ENCODE measurements at regions not wholly inside any gene's neighbourhood (a gene's known extent, or its start where the extent isn't known, plus 50 kb on each side); places are given as distances from the start of the nearest gene placed in this dataset.

DNA sequence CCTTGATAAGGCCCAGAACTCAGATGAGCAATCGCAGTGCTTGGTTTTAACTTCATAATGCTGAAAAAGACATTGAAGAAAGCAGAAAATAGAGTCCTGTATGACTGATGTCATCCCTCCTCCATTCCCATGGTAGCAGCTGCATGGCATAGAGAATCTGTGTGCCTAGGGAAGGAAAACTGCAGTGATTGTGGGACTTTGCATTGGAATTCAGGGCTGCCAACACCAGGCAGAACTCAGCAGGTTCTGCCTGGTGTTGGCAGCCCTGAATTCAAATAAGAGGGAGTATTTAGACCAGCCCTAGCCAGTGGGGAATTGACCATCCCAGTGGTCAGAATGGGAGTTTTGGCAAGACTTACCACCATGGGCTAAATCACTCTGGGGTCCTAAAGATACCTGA is 1016.0 kb downstream of the FAM181B start:
- Histone ChIP-seq H3K36me3 (ENCODE audit: control insufficient read depth in 4 of 4, insufficient read depth in 3 of 4, low read depth in 1 of 4, low read length in 3 of 4) (no peaks in the 10 kb centered on the region), H3K4me1 (ENCODE audit: control insufficient read depth in 4 of 4, insufficient read depth in 4 of 4, low read length in 3 of 4) (no peaks in the 10 kb centered on the region), H3K4me3 (ENCODE audit: low read depth in 1 of 3, low read length in 3 of 3) (no peak overlapping the region), H3K9me3 (ENCODE audit: control insufficient read depth in 4 of 4, low read length in 3 of 4) (no peaks in the 10 kb centered on the region), H3K27ac (ENCODE audit: low read depth in 1 of 2, low read length in 2 of 2) (no peak overlapping the region), H3K27me3 (ENCODE audit: control insufficient read depth in 4 of 4, insufficient read depth in 4 of 4, low read length in 3 of 4) (no peaks in the 10 kb centered on the region), H3K9ac (ENCODE audit: low read depth in 1 of 2, low read length in 2 of 2) (no peak overlapping the region)
- 84% methylated on average over 1 of the region's 1 CpG for WGBS
- TF ChIP-seq, protein P1, sequence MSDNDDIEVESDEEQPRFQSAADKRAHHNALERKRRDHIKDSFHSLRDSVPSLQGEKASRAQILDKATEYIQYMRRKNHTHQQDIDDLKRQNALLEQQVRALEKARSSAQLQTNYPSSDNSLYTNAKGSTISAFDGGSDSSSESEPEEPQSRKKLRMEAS (IDR thresholded peaks at IDR 0.05), result no peak
- TF ChIP-seq TAF1 (conservative IDR thresholded peaks at IDR 0.05) (no peak), FOXA2 (IDR thresholded peaks at IDR 0.05) (no peak), SP1 (IDR thresholded peaks at IDR 0.05) (no peak), NR2F2 (IDR thresholded peaks at IDR 0.05) (no peak), HNF4A (conservative IDR thresholded peaks at IDR 0.05) (no peak), JUND (IDR thresholded peaks at IDR 0.05) (no peak), RAD21 (IDR thresholded peaks at IDR 0.05) (no peak), RXRA (IDR thresholded peaks at IDR 0.05) (no peak), EGR1 (IDR thresholded peaks at IDR 0.05; ENCODE audit: low read depth in 2 of 2) (no peak)
- TF ChIP-seq, protein P2, sequence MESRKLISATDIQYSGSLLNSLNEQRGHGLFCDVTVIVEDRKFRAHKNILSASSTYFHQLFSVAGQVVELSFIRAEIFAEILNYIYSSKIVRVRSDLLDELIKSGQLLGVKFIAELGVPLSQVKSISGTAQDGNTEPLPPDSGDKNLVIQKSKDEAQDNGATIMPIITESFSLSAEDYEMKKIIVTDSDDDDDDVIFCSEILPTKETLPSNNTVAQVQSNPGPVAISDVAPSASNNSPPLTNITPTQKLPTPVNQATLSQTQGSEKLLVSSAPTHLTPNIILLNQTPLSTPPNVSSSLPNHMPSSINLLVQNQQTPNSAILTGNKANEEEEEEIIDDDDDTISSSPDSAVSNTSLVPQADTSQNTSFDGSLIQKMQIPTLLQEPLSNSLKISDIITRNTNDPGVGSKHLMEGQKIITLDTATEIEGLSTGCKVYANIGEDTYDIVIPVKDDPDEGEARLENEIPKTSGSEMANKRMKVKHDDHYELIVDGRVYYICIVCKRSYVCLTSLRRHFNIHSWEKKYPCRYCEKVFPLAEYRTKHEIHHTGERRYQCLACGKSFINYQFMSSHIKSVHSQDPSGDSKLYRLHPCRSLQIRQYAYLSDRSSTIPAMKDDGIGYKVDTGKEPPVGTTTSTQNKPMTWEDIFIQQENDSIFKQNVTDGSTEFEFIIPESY (IDR thresholded peaks at IDR 0.05), result no peak
- TF ChIP-seq, protein P3, sequence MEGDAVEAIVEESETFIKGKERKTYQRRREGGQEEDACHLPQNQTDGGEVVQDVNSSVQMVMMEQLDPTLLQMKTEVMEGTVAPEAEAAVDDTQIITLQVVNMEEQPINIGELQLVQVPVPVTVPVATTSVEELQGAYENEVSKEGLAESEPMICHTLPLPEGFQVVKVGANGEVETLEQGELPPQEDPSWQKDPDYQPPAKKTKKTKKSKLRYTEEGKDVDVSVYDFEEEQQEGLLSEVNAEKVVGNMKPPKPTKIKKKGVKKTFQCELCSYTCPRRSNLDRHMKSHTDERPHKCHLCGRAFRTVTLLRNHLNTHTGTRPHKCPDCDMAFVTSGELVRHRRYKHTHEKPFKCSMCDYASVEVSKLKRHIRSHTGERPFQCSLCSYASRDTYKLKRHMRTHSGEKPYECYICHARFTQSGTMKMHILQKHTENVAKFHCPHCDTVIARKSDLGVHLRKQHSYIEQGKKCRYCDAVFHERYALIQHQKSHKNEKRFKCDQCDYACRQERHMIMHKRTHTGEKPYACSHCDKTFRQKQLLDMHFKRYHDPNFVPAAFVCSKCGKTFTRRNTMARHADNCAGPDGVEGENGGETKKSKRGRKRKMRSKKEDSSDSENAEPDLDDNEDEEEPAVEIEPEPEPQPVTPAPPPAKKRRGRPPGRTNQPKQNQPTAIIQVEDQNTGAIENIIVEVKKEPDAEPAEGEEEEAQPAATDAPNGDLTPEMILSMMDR (IDR thresholded peaks at IDR 0.05; ENCODE audit: low read depth, low read length, missing input control), result no peak
- DNase-seq (ENCODE audit: low spot score), result no peak

DNA sequence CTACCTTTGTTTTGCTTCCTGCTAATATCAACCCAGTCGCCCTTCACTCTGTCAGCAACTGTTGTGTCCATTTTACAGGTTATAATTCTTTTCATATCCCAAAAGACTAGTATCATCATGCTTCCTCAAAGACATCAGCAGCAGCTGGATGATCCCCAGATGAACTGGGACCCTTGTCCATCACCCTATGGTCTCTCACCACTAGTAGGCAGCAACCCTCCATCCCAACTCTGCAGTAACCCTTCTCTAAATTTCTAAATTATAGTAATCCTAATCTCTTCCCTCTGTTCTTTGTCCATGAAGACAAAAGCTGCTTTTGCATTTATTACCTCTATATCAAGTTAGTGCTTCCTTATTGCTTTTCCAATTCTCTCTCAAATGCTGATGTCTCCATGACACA is 1025.8 kb downstream of the FAM181B start:
- no peaks in the 10 kb centered on the region for H3K4me1 ChIP-seq (ENCODE audit: control insufficient read depth in 4 of 4, insufficient read depth in 4 of 4, low read length in 3 of 4)
- H3K9me3 ChIP-seq (ENCODE audit: control insufficient read depth in 4 of 4, low read length in 3 of 4), result peaks cover 0 to 3% (median 0%) of the 10 kb centered on the region in 4 donors
- no peak overlapping the region for H3K4me3 ChIP-seq (ENCODE audit: low read depth in 1 of 3, low read length in 3 of 3)
- TF ChIP-seq, protein P4, sequence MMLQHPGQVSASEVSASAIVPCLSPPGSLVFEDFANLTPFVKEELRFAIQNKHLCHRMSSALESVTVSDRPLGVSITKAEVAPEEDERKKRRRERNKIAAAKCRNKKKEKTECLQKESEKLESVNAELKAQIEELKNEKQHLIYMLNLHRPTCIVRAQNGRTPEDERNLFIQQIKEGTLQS (IDR thresholded peaks at IDR 0.05), result no peak
- TF ChIP-seq HNF4A (conservative IDR thresholded peaks at IDR 0.05) (no peak), NR2F2 (IDR thresholded peaks at IDR 0.05) (no peak), SP1 (IDR thresholded peaks at IDR 0.05) (no peak), GABPA (IDR thresholded peaks at IDR 0.05 in 1 of 2, conservative IDR thresholded peaks at IDR 0.05 in 1 of 2) (no peak)
- peaks cover 0 to 3% (median 0%) of the 10 kb centered on the region in 4 donors for H3K27me3 ChIP-seq (ENCODE audit: control insufficient read depth in 4 of 4, insufficient read depth in 4 of 4, low read length in 3 of 4)
- H3K9ac ChIP-seq (ENCODE audit: low read depth in 1 of 2, low read length in 2 of 2), result no peak overlapping the region
- no peak for DNase-seq (ENCODE audit: low spot score)
- no peaks in the 10 kb centered on the region for H3K36me3 ChIP-seq (ENCODE audit: control insufficient read depth in 4 of 4, insufficient read depth in 3 of 4, low read depth in 1 of 4, low read length in 3 of 4)
- H3K27ac ChIP-seq (ENCODE audit: low read depth in 1 of 2, low read length in 2 of 2), result no peak overlapping the region
- WGBS, result 12% methylated on average over 1 of the region's 1 CpG

DNA sequence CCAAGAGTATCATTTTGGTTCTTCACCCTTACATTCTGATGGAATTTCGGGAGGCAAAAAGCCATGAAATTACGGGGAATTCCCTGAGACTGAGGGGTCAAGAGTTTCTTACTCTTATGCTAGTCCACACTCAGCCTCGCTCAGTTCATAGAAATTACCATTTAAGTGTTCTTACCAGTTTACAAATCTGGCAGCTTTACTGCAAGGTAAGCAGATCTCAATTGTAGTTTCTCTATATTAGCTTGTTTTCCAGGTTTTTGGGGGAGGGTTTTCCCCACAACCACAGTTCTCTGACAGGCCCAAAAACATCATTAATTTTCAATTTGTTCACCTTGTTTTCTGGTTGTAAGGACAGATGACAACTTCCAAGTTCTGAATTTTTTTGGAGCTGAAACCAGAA is 1028.4 kb downstream of the FAM181B start:
- 57% methylated on average over 3 of the region's 3 CpGs for WGBS
- no peaks in the 10 kb centered on the region for H3K4me1 ChIP-seq (ENCODE audit: control insufficient read depth in 4 of 4, insufficient read depth in 4 of 4, low read length in 3 of 4)
- peaks cover 0 to 3% (median 0%) of the 10 kb centered on the region in 4 donors for H3K27me3 ChIP-seq (ENCODE audit: control insufficient read depth in 4 of 4, insufficient read depth in 4 of 4, low read length in 3 of 4)
- no peak for DNase-seq (ENCODE audit: low spot score)
- no peak overlapping the region for H3K27ac ChIP-seq (ENCODE audit: low read depth in 1 of 2, low read length in 2 of 2)
- no peak overlapping the region for H3K9ac ChIP-seq (ENCODE audit: low read depth in 1 of 2, low read length in 2 of 2)
- H3K4me3 ChIP-seq (ENCODE audit: low read depth in 1 of 3, low read length in 3 of 3), result no peak overlapping the region
- H3K9me3 ChIP-seq (ENCODE audit: control insufficient read depth in 4 of 4, low read length in 3 of 4), result peaks cover 0 to 7% (median 2%) of the 10 kb centered on the region in 4 donors
- no peaks in the 10 kb centered on the region for H3K36me3 ChIP-seq (ENCODE audit: control insufficient read depth in 4 of 4, insufficient read depth in 3 of 4, low read depth in 1 of 4, low read length in 3 of 4)
- TF ChIP-seq, protein P2 (IDR thresholded peaks at IDR 0.05), result no peak
- TF ChIP-seq YY1 (IDR thresholded peaks at IDR 0.05), result no peak
- no peak for TF ChIP-seq RAD21 (IDR thresholded peaks at IDR 0.05)
- TF ChIP-seq, protein P1 (IDR thresholded peaks at IDR 0.05), result no peak
- no peak for TF ChIP-seq NR2F2 (IDR thresholded peaks at IDR 0.05)
- no peak for TF ChIP-seq FOXA2 (IDR thresholded peaks at IDR 0.05)
- no peak for TF ChIP-seq JUND (IDR thresholded peaks at IDR 0.05)
- TF ChIP-seq, protein P4 (IDR thresholded peaks at IDR 0.05), result no peak
- TF ChIP-seq, protein P5, sequence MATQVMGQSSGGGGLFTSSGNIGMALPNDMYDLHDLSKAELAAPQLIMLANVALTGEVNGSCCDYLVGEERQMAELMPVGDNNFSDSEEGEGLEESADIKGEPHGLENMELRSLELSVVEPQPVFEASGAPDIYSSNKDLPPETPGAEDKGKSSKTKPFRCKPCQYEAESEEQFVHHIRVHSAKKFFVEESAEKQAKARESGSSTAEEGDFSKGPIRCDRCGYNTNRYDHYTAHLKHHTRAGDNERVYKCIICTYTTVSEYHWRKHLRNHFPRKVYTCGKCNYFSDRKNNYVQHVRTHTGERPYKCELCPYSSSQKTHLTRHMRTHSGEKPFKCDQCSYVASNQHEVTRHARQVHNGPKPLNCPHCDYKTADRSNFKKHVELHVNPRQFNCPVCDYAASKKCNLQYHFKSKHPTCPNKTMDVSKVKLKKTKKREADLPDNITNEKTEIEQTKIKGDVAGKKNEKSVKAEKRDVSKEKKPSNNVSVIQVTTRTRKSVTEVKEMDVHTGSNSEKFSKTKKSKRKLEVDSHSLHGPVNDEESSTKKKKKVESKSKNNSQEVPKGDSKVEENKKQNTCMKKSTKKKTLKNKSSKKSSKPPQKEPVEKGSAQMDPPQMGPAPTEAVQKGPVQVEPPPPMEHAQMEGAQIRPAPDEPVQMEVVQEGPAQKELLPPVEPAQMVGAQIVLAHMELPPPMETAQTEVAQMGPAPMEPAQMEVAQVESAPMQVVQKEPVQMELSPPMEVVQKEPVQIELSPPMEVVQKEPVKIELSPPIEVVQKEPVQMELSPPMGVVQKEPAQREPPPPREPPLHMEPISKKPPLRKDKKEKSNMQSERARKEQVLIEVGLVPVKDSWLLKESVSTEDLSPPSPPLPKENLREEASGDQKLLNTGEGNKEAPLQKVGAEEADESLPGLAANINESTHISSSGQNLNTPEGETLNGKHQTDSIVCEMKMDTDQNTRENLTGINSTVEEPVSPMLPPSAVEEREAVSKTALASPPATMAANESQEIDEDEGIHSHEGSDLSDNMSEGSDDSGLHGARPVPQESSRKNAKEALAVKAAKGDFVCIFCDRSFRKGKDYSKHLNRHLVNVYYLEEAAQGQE (IDR thresholded peaks at IDR 0.05), result no peak
- no peak for TF ChIP-seq TAF1 (conservative IDR thresholded peaks at IDR 0.05)
- no peak for TF ChIP-seq FOXA1 (IDR thresholded peaks at IDR 0.05)

Data from liver (tissue), 8 donors.